ENCODE measurements at regions not wholly inside any gene's neighbourhood (a gene's known extent, or its start where the extent isn't known, plus 50 kb on each side); places are given as distances from the start of the nearest gene placed in this dataset.

DNA sequence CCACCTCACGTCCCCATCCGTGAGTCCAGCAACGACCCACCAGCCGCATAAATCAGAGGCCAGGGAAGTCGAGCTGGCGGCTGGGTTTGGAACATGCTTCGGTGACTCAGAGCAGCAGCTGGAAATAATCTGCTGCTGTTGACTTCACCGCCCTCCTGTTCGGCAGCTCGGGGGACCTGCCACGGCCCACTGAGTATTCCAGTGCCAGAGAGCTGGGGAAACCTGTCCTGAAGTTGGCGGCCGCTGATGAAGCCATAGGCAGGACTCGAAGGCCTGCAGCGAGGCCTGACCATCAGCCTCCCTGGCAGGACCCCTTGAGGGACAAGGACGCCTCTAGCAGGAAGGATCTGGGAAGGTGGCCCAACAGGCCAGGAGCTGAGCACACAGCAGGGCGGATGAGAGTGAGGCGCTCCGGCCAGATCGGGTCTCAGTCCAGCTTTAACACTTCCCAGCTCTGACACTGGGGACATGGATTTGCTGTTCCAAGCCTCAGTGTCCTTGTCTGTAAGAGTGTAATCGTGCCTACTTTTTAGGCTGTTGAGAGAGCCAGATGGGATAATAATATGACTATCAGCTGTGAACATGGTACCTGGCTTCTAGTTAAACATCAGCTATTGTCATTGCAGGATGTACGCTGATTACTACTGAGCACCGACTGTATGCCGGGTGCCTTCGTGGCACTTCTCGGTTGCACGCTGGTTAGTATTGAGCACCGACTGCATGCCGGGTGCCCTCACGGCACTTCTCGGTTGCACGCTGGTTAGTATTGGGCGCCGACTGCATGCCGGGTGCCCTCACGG is 50.4 kb upstream of the CIBAR2 start:
- DNase-seq (ENCODE audit: low spot score) = no peak

- no peak for DNase-seq (ENCODE audit: low spot score)
These were observed 51.2 kb upstream of the CIBAR2 start for GRCh38 chr16:85163278-85164112.

DNA sequence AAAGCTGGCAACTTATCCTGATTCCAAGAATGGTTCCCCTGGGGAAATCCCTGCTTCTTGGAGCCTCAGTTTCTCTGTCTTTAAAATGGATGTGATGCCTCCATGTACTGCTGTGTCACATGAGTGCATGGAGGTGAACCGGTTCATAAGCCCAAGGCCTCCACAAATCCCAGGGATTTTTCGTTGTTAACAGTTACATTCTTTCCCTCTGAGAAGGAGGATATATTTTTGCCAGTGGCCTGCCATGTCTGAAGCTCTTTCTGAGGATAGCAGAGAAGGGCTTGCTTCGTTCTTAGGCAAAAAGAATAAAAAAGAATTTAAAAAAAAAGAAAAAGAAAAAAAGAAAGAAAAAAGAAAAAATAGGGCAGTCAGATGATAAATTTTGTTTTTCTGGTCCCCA is 52.2 kb upstream of the CIBAR2 start:
- no peak for DNase-seq (ENCODE audit: low spot score)

GRCh38 chr16:85164838-85165516 is 52.7 kb upstream of the CIBAR2 start:
- DNase-seq (ENCODE audit: low spot score) = no peak

DNA sequence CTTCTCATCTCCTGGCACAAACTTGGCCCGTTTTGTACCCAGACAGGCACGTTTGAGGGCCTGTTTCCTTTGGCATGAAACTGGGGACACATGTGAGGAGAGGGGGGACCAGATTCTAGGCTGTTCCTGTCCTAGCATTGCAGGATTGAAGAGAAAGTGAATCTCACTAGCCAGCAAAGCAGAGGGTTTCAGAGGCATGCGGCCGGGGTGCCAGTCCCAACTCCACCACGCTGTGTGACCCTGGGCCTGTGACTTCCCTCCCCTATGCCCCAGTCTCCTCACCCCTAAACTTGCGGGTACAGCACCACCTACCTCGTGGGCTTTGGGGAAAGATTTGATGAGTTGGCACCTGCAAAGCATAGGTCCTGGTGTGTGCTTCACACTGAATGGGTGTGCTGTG is 53.5 kb upstream of the CIBAR2 start:
- no peak for DNase-seq (ENCODE audit: low spot score)

- no peak for DNase-seq (ENCODE audit: low spot score)
These were observed 54.0 kb upstream of the CIBAR2 start for GRCh38 chr16:85166281-85166680.

- DNase-seq (ENCODE audit: low spot score) = no peak
These were observed 54.7 kb upstream of the CIBAR2 start for GRCh38 chr16:85166699-85167588.

GRCh38 chr16:85167589-85168537 is 55.6 kb upstream of the CIBAR2 start:
- no peak for DNase-seq (ENCODE audit: low spot score)

DNA sequence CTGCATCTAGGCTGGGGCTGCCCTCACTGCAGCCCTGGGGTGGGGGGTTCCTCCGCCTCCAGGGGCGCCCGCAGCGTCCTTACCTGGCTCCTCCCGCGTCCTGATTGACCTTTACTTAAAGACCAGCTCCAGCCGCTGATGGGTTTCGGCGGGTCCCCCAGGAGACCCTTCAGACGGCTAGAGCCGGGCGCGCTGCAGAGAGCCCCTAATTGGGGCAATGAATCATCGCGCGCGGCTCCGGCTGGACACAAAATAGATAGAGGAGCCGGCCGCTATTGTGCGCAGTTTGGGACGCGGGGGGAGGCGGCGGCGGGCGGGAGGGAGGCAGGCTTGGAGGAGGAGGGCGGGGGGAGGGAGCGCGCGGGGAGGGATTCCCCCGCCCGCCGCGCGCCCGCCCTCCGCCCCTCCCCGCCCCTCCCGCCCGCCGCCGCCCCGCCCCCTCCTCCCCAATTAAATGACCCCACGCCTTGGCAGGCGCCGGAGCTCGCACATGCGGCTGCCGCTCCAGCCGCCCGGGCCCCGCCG is 56.5 kb upstream of the CIBAR2 start:
- DNase-seq (ENCODE audit: low spot score) = no peak

- DNase-seq (ENCODE audit: low spot score) = no peak
These were observed 57.2 kb upstream of the CIBAR2 start for GRCh38 chr16:85169333-85170065.

DNA sequence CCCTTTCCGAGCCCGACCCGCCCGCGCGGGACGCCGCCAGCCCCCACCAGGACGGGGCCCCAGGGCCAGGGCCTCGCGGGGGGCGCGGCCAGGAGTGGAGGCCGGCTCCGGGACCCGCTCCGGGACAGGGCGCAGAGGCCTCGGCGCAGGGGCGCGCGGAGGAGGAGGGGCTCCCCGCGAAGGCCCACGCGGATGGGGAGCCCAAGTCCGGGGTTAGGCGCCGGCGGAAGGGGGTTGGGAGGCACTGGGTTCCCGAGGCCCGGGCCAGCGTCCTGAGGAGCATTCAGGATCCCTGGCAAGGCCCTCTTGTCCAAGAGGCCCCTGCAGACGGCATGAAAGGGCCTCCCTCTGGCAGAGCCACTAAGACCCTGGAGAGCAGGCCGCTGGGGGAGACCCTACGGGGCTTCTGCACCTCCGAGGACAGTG is 57.8 kb upstream of the CIBAR2 start:
- DNase-seq (ENCODE audit: low spot score) = no peak

GRCh38 chr16:85170590-85171003 is 58.3 kb upstream of the CIBAR2 start:
- no peak for DNase-seq (ENCODE audit: low spot score)

DNA sequence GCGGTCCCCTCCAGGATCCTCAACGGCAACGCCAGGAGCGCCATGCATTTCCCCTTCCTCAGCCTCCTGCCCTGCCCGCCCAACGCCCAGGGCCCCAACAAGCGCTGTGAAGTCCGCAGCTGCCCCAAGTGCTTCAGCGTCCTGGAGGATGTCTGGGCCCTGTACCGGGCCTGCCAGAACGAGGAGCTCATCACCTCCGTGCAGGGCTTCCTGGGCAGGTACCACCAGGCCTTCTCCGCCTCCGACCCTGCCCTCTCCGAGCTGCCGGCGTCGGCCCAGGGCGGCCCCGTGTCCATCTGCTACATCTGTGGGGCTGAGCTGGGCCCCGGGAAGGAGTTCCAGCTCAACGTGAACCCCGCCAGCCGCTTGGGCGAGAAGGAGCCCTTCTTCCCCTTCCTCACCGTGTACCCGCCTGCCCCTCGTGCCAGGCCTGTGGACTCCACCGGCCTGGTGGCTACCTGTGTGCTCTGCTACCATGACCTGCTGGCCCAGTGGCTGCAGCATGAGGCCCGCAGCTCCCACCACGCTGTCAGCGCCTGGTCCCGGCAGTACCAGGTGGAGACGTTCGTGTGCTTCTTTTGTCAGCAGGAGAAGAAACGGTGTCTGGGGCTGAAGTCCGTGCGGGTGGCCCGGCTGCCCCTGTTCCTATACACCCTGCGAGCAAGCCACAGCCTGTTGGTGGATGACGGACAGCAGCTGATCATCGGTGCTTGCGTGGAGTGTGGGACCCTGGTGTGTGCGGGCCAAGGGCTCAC is 58.9 kb upstream of the CIBAR2 start:
- no peak for DNase-seq (ENCODE audit: low spot score)

- DNase-seq (ENCODE audit: low spot score) = no peak
These were observed 59.6 kb upstream of the CIBAR2 start for GRCh38 chr16:85171759-85172454.

DNA sequence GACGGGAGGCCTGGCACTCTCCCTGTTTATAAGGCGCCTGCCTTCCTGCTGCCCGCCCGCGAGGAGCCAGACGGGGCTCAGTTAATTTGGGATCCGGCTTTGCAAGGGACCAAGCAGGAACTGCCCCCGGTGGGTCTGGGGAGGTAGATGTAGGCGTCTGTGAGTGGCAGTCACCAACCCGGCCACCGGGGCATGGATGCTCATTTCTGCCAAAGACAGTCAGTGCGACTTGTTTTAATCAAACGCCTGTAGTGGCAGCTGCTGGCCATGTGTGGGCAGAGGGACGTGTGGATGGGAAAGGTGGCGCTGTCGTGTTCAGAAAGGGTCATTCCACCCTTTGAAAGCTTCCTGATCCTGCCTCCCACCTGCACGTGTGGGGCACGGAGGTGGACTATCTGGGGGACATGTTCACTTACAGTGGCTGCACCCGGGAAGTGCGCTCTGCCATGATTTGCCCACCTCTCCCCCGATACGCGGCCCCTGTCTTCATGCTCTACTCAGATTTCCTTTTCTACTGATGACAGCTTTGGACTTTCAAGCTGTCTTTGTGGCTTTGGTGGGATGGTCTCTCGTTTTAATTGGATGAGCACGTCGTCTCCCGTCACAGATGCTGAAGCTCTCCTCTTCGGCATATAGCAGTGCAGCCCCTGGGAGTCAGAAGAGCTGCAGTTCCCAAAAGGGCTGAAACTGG is 60.3 kb upstream of the CIBAR2 start:
- no peak for DNase-seq (ENCODE audit: low spot score)

- DNase-seq (ENCODE audit: low spot score) = no peak
These were observed 61.1 kb upstream of the CIBAR2 start for GRCh38 chr16:85173146-85173980.

Data from CD4-positive, alpha-beta T cell treated with Interleukin-2 at 100 ng/mL for 4 hours (primary cell).